Muscle of leg (tissue), 3 donors: ENCODE measurements at regions not wholly inside any gene's neighbourhood (a gene's known extent, or its start where the extent isn't known, plus 50 kb on each side); places are given as distances from the start of the nearest gene placed in this dataset.
"Not testable (repeated sequence)": the region's sequence is repeated elsewhere in the genome, so short reads cannot be mapped to it uniquely, and the experiment has no call there.

Source experiments
- DNase-seq: peaks from one replicate; pipeline ENCODE4 v3.0.0; 2013
- H3K27ac ChIP-seq: one replicate; pipeline ENCODE4 v1.5.1; 2013; ENCODE audit warnings: mild to moderate bottlenecking, low read length, control low read depth
- H3K27me3 ChIP-seq: one replicate; pipeline ENCODE4 v1.6.1; 2013; ENCODE audit warnings: low read length; ENCODE audit not compliant: control insufficient read depth, insufficient read depth
- H3K36me3 ChIP-seq: one replicate; pipeline ENCODE4 v1.6.1; 2013; ENCODE audit warnings: low read length; ENCODE audit not compliant: control insufficient read depth, insufficient read depth
- H3K4me1 ChIP-seq: one replicate; pipeline ENCODE4 v1.6.1; 2013; ENCODE audit warnings: low read length; ENCODE audit not compliant: control insufficient read depth, insufficient read depth
- H3K4me3 ChIP-seq: one replicate; pipeline ENCODE4 v1.5.1; 2013; ENCODE audit warnings: low read length, control low read depth
- H3K9me3 ChIP-seq: replicated peaks from 2 replicates; pipeline ENCODE4 v1.6.1; 2013; ENCODE audit warnings: low read depth, low read length; ENCODE audit not compliant: control insufficient read depth
- WGBS: methylation state at CpG from one replicate; pipeline ENCODE4 v1.1.5; 2013; ENCODE audit warnings: missing lambda C conversion rate; ENCODE audit not compliant: insufficient coverage; 5-methylcytosine and 5-hydroxymethylcytosine counted together

DNA sequence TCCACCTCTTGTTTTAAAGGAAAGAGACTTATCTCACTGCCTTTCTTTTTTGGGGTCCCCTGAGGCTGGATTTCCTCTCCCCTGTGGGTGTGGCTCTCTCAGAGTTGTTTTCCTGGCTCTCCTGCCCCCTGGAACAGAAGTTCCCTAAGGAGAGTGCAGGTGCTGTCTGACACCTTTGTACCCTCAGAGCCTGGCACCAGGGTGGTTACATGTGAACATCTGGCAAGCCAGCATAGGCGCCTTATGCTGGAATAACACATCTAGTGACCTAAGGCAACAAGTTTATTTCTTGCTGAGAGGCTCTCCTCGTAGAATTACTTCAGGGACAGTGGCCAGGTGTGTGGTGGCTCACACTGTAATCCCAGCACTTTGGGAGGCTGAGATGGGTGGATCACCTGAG is 172.9 kb upstream of the PTCH1 start:
- no peak overlapping the region for H3K27ac ChIP-seq
- no peak overlapping the region for H3K4me3 ChIP-seq
- DNase-seq, result no peak
- no peaks in the 10 kb centered on the region for H3K36me3 ChIP-seq
- H3K9me3 ChIP-seq, result no peaks in the 10 kb centered on the region
- WGBS, result 80% methylated on average over 2 of the region's 2 CpGs
- H3K27me3 ChIP-seq, result no peaks in the 10 kb centered on the region
- H3K4me1 ChIP-seq, result no peaks in the 10 kb centered on the region

DNA sequence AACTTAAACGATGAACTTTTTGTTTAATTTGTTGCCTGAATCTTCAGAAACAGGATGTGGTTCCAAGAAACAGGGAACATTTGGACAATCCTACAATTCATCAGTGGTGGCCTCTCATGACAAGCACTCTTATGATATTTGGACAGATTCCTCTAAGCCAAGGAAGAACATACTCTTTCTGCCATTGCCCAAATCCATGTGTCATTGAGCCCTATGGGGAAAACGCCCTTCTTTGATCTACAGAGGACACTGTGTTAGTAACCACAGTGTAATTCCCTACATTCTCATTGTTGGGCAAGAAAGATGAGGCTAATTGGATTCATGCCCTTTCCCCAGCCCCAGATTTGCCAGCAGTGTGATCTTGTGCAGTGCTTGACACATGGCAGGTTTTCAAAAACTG is 167.7 kb upstream of the PTCH1 start:
- no peaks in the 10 kb centered on the region for H3K36me3 ChIP-seq
- WGBS, result 67% methylated on average over 1 of the region's 2 CpGs
- H3K27me3 ChIP-seq, result no peaks in the 10 kb centered on the region
- DNase-seq, result no peak
- no peak overlapping the region for H3K27ac ChIP-seq
- no peak overlapping the region for H3K4me3 ChIP-seq
- no peaks in the 10 kb centered on the region for H3K9me3 ChIP-seq
- H3K4me1 ChIP-seq, result no peaks in the 10 kb centered on the region

DNA sequence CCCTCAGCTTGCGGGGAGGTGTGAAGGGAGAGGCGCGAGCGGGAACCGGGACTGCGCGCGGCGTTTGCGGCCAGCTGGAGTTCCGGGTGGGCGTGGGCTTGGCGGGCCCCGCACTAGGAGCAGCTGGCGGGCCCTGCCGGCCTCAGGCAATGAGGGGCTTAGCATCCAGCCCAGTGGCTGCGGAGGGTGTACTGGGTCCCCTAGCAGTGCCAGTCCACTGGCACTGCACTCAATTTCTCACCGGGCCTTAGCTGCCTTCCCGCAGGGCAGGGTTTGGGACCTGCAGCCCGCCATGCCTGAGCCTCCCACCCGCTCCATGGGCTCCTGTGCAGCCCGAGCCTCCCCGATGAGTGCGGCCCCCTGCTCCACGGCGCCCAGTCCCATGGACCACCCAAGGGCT is 163.5 kb upstream of the PTCH1 start:
- not testable (repeated sequence) for H3K4me1 ChIP-seq, H3K27ac ChIP-seq, DNase-seq, H3K9me3 ChIP-seq, H3K27me3 ChIP-seq, H3K36me3 ChIP-seq, H3K4me3 ChIP-seq
- WGBS, result 94% methylated on average over 21 of the region's 26 CpGs

GRCh38 chr9:95679874-95680273 is 163.1 kb upstream of the PTCH1 start:
- Histone ChIP-seq H3K27me3 (no peaks in the 10 kb centered on the region), H3K27ac (no peak overlapping the region), H3K9me3 (no peaks in the 10 kb centered on the region), H3K36me3 (no peaks in the 10 kb centered on the region), H3K4me1 (no peaks in the 10 kb centered on the region), H3K4me3 (no peak overlapping the region)
- DNase-seq, result no peak
- WGBS, result 89% methylated on average over 8 of the region's 8 CpGs

GRCh38 chr9:95678759-95679158 is 162.0 kb upstream of the PTCH1 start:
- H3K27me3 ChIP-seq, result no peaks in the 10 kb centered on the region
- H3K9me3 ChIP-seq, result no peaks in the 10 kb centered on the region
- no peak overlapping the region for H3K4me3 ChIP-seq
- no peaks in the 10 kb centered on the region for H3K36me3 ChIP-seq
- H3K27ac ChIP-seq, result no peak overlapping the region
- DNase-seq, result peak; percentile 6
- no peaks in the 10 kb centered on the region for H3K4me1 ChIP-seq
- WGBS, result 50% methylated on average over 1 of the region's 2 CpGs

GRCh38 chr9:95670122-95670521 is 153.4 kb upstream of the PTCH1 start:
- Histone ChIP-seq H3K4me3 (no peak overlapping the region), H3K4me1 (no peaks in the 10 kb centered on the region), H3K9me3 (no peaks in the 10 kb centered on the region), H3K27me3 (peaks cover 10% of the 10 kb centered on the region), H3K27ac (no peak overlapping the region), H3K36me3 (no peaks in the 10 kb centered on the region)
- WGBS, result 23% methylated on average over 13 of the region's 15 CpGs
- DNase-seq, result peak; percentile 2

- no peaks in the 10 kb centered on the region for H3K4me1 ChIP-seq
- no peak overlapping the region for H3K4me3 ChIP-seq
- no peak overlapping the region for H3K27ac ChIP-seq
- H3K36me3 ChIP-seq, result no peaks in the 10 kb centered on the region
- H3K27me3 ChIP-seq, result peaks cover 10% of the 10 kb centered on the region
- 71% methylated on average over 5 of the region's 7 CpGs for WGBS
- H3K9me3 ChIP-seq, result no peaks in the 10 kb centered on the region
- DNase-seq, result no peak
Observed at GRCh38 chr9:95669253-95669652, 152.5 kb upstream of the PTCH1 start.

DNA sequence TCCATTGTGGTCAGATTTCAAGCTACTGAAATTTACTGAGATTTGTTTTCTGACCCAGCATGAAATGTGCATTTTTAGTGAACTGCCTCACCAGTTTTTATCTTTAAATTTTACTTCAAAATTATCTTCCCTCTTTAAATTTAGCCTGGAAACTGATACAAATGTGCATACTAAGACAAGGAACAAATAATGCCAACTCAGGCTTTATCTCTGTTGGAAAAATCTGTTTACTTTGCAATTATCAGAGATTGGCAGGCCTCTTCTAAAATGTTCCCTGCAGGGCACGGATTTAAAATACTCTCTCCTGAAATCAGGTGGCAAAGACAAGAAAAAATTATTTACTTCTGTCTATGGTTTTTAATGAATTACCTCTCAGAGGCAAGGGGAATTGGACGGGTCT is 151.0 kb upstream of the PTCH1 start:
- Histone ChIP-seq H3K36me3 (no peaks in the 10 kb centered on the region), H3K4me1 (no peaks in the 10 kb centered on the region), H3K27me3 (peaks cover 10% of the 10 kb centered on the region), H3K27ac (no peak overlapping the region), H3K4me3 (no peak overlapping the region), H3K9me3 (no peaks in the 10 kb centered on the region)
- WGBS, result no CpG with 5 or more reads among the region's 2 CpGs
- DNase-seq, result no peak

- no CpG with 5 or more reads among the region's 4 CpGs for WGBS
Observed at GRCh38 chr9:95666785-95667155, 150.0 kb upstream of the PTCH1 start.

GRCh38 chr9:95666096-95666784 is 149.5 kb upstream of the PTCH1 start:
- Histone ChIP-seq H3K4me3 (no peak overlapping the region), H3K27me3 (peaks cover 10% of the 10 kb centered on the region), H3K36me3 (no peaks in the 10 kb centered on the region), H3K27ac (no peak overlapping the region), H3K4me1 (no peaks in the 10 kb centered on the region), H3K9me3 (no peaks in the 10 kb centered on the region)
- no peak for DNase-seq
- 38% methylated on average over 3 of the region's 13 CpGs for WGBS

More at GRCh38 chr9:95666785-95667155, 150.0 kb upstream of the PTCH1 start:
- no peak overlapping the region for H3K27ac ChIP-seq
- H3K4me1 ChIP-seq, result no peaks in the 10 kb centered on the region
- H3K36me3 ChIP-seq, result no peaks in the 10 kb centered on the region
- peaks cover 10% of the 10 kb centered on the region for H3K27me3 ChIP-seq
- H3K4me3 ChIP-seq, result no peak overlapping the region
- H3K9me3 ChIP-seq, result no peaks in the 10 kb centered on the region
- no peak for DNase-seq

GRCh38 chr9:95653246-95653645 is 136.5 kb upstream of the PTCH1 start:
- Histone ChIP-seq H3K4me1 (no peaks in the 10 kb centered on the region), H3K27me3 (no peaks in the 10 kb centered on the region), H3K36me3 (no peaks in the 10 kb centered on the region), H3K9me3 (no peaks in the 10 kb centered on the region), H3K27ac (no peak overlapping the region), H3K4me3 (no peak overlapping the region)
- WGBS, result no CpG with 5 or more reads among the region's 2 CpGs
- peak; percentile 19 for DNase-seq
